Activated T-helper 1 cell treated with anti-CD3 and anti-CD28 coated beads, Interleukin-12 subunit alpha, Interleukin-12 subunit beta, Interleukin-2, Interleukin-4 antibody, amounts not matched to agents 30 ng/mL and 10 ng/mL and 1 ng/mL, durations not matched to agents 14 hours and 24 hours and 36 hours (primary cell): ENCODE measurements at regions not wholly inside any gene's neighbourhood (a gene's known extent, or its start where the extent isn't known, plus 50 kb on each side); places are given as distances from the start of the nearest gene placed in this dataset.

Source experiments
- DNase-seq: peaks from one replicate; pipeline ENCODE4 v3.0.0; 2021; ENCODE audit warnings: low spot score
- H3K27ac Mint-ChIP-seq: one replicate; pipeline ENCODE4 v1.8.0; 2021; ENCODE audit warnings: mild to moderate bottlenecking, mixed read lengths
- H3K27me3 Mint-ChIP-seq: one replicate; pipeline ENCODE4 v1.8.0; 2022; ENCODE audit warnings: mild to moderate bottlenecking, moderate library complexity, mixed read lengths; ENCODE audit not compliant: insufficient read depth
- H3K36me3 Mint-ChIP-seq: one replicate; pipeline ENCODE4 v1.8.0; 2021; ENCODE audit warnings: low read depth, mixed read lengths
- H3K4me1 Mint-ChIP-seq: one replicate; pipeline ENCODE4 v1.8.0; 2021; ENCODE audit warnings: low read depth, mixed read lengths
- H3K4me3 Mint-ChIP-seq: one replicate; pipeline ENCODE4 v1.8.0; 2021; ENCODE audit warnings: mild to moderate bottlenecking, moderate library complexity, mixed read lengths
- H3K9me3 Mint-ChIP-seq: one replicate; pipeline ENCODE4 v1.8.0; 2021; ENCODE audit warnings: mixed read lengths
- intact Hi-C: fragments of 100-400 bp; cut with micrococcal nuclease; formaldehyde crosslinking; loops from one replicate; pipeline ENCODE4 v1.15.1; 2024

DNA sequence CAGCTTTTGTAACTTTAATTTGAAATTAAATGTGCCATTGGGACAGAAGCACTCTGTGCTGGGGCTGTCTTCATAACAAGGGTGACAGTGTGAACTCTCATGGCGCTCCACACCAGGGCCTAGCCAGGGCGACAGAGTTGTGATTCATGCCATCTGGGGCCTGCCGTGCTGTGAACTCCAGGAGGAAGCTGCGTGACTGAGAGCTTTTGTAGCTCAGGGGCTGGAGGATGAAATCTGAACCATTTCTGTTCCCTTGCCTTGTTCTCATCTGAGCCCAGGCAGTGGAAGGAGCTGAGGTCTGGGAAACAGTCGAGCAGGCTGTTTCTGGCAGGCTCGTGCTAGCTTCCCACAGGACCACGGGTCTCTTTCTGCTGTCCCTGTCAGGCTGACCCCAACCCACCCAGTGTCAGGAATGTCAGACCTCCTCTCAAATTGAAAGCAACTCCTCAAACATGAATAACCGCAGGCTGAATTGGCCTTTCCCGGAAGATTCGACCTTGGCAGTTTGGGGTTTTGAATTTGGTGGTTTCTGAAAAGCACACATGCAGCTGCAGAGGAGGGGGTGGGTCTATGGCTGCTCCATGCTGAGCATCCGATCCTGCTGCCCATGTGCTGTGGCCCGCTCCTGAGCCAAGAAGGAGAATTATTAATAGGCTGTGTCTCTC is 69.2 kb upstream of the RPS23 start:
- intact Hi-C loops, result no loop called here
- H3K9me3 Mint-ChIP-seq, result no peaks in the 10 kb centered on the region
- DNase-seq, result no peak
- no peaks in the 10 kb centered on the region for H3K27me3 Mint-ChIP-seq
- peak overlapping the region; percentile 30 for H3K4me3 Mint-ChIP-seq
- H3K27ac Mint-ChIP-seq, result peak overlapping the region; percentile 75
- H3K36me3 Mint-ChIP-seq, result peaks cover 2% of the 10 kb centered on the region
- H3K4me1 Mint-ChIP-seq, result peaks cover 39% of the 10 kb centered on the region

DNA sequence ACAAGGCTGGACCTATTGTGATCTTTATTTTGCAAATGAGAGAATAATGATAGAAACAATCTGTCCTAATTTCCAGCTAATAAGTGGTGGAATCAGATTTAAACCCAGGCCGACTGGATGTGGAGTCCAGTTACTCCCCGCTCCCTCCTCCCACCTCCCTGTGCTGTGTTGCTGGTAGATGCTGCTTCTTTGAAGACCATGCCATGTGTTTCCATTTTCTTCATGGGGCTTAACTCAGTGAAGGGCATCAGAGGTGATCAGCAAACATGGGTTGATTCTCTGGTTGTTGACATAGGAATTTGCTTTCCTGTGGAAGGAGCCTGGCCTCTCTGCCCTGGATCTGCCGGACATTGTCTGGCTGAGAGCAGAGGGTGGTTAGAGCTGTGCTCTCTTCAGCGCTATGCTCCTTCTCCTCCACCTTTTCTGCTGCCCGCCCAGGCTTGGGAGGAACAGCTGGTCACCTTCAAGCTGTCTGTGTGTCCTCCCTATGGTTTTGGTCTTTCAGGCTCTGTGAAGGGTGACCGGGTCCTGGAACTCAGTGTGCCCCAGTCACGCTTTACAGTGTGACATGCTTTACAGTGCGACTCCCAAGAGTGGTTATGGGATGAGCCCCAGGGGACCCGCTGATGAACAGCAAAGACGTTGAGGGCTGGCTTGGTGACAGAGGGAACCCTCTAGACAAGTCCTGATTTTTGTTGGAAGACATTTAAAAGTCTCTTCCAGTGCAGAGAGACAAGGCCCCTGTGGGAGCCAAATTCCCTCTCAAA is 68.4 kb upstream of the RPS23 start:
- Mint-ChIP-seq H3K9me3 (peaks cover 2% of the 10 kb centered on the region), H3K27ac (peak overlapping the region; percentile 75), H3K36me3 (peaks cover 4% of the 10 kb centered on the region), H3K27me3 (no peaks in the 10 kb centered on the region), H3K4me3 (no peak overlapping the region), H3K4me1 (peaks cover 37% of the 10 kb centered on the region)
- intact Hi-C loops, result no loop called here
- no peak for DNase-seq

DNA sequence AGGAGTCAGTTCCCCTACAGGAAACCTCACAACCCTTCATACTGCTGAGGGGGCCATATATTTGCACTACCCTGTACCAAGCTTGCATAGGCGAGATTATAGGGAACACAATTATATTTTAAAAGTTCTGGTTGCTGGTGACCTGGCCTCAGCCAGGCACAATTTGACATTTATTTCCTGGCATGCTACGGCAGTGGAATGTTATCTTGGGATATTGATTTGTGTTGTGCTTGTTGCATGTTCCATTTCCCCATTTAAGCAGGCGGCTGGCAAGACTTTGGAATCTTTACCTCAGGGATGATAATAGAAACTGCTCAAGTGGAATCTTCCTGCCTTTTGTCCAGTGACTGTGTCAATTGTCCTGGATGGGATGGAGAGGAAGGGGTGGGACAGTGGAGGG is 67.0 kb upstream of the RPS23 start:
- peaks cover 3% of the 10 kb centered on the region for H3K9me3 Mint-ChIP-seq
- H3K36me3 Mint-ChIP-seq, result peaks cover 8% of the 10 kb centered on the region
- H3K4me3 Mint-ChIP-seq, result no peak overlapping the region
- no peak for DNase-seq
- peaks cover 47% of the 10 kb centered on the region for H3K4me1 Mint-ChIP-seq
- H3K27ac Mint-ChIP-seq, result no peak overlapping the region
- no peaks in the 10 kb centered on the region for H3K27me3 Mint-ChIP-seq
- intact Hi-C loops, result no loop called here

DNA sequence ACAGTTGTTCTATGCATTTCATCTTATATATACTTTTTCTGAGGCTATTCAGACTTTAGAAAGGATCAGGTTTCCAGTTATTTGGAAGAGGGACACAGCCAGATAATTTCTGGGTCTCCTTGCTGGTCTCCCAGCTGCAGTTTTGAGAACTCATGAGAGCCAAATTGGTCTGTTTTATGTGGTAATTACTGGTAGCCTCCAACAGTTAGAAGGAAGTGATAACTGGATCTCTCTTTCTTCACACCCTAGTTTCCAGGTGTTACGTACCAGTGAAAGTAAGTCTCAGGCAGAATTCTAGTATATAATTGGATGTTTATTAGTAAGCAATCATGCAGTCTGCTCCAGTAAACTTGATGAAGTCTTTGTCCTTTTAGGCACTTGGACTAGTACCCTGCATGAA is 63.2 kb upstream of the RPS23 start:
- peak overlapping the region; percentile 17 for H3K4me3 Mint-ChIP-seq
- intact Hi-C loops, result no loop called here
- H3K4me1 Mint-ChIP-seq, result peaks cover 22% of the 10 kb centered on the region

GRCh38 chr5:82340799-82341198 is 62.6 kb upstream of the RPS23 start:
- Mint-ChIP-seq H3K4me3 (peak overlapping the region; percentile 49), H3K9me3 (peaks cover 3% of the 10 kb centered on the region), H3K4me1 (peaks cover 22% of the 10 kb centered on the region), H3K27me3 (no peaks in the 10 kb centered on the region), H3K27ac (peak overlapping the region; percentile 61), H3K36me3 (peaks cover 9% of the 10 kb centered on the region)
- intact Hi-C loops, result no loop called here
- DNase-seq, result no peak

More for the DNA sequence above, 63.2 kb upstream of the RPS23 start:
- no peak for DNase-seq
- Mint-ChIP-seq H3K27ac (peak overlapping the region; percentile 61), H3K27me3 (no peaks in the 10 kb centered on the region), H3K9me3 (peaks cover 3% of the 10 kb centered on the region), H3K36me3 (peaks cover 9% of the 10 kb centered on the region)

- no peak overlapping the region for H3K27ac Mint-ChIP-seq
- intact Hi-C loops, result no loop called here
- H3K9me3 Mint-ChIP-seq, result peaks cover 3% of the 10 kb centered on the region
- peaks cover 7% of the 10 kb centered on the region for H3K36me3 Mint-ChIP-seq
- peaks cover 22% of the 10 kb centered on the region for H3K4me1 Mint-ChIP-seq
- H3K4me3 Mint-ChIP-seq, result no peak overlapping the region
- no peak for DNase-seq
- no peaks in the 10 kb centered on the region for H3K27me3 Mint-ChIP-seq
Measured at GRCh38 chr5:82339792-82340191, 61.6 kb upstream of the RPS23 start.

- no peak for DNase-seq
- peaks cover 7% of the 10 kb centered on the region for H3K36me3 Mint-ChIP-seq
- no peak overlapping the region for H3K4me3 Mint-ChIP-seq
- intact Hi-C loops, result no loop called here
- peaks cover 22% of the 10 kb centered on the region for H3K4me1 Mint-ChIP-seq
- peaks cover 3% of the 10 kb centered on the region for H3K9me3 Mint-ChIP-seq
- no peak overlapping the region for H3K27ac Mint-ChIP-seq
- H3K27me3 Mint-ChIP-seq, result no peaks in the 10 kb centered on the region
Measured at GRCh38 chr5:82338771-82339373, 60.7 kb upstream of the RPS23 start.

DNA sequence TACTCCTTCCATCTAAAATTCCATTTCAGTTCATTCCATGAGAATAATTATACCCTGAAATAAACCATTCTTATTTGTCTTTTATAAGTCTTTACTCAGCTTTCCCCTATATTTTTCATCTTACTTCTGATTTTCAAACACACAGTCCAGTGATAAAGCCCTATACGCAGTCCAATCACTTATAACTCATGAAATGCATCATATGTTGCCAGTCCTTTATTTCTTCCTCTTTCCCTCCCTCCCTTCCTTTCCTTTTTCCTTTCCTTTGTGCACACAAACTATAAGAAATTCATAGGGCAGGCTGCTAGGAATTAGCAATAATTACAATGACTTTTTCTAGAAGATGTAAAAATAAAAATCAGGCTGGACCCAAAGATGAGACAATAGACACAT is 58.8 kb upstream of the RPS23 start:
- Mint-ChIP-seq H3K27ac (no peak overlapping the region), H3K4me3 (no peak overlapping the region), H3K36me3 (peaks cover 7% of the 10 kb centered on the region), H3K27me3 (peaks cover 2% of the 10 kb centered on the region), H3K9me3 (peaks cover 3% of the 10 kb centered on the region), H3K4me1 (peaks cover 20% of the 10 kb centered on the region)
- intact Hi-C loops, result no loop called here
- DNase-seq, result no peak

DNA sequence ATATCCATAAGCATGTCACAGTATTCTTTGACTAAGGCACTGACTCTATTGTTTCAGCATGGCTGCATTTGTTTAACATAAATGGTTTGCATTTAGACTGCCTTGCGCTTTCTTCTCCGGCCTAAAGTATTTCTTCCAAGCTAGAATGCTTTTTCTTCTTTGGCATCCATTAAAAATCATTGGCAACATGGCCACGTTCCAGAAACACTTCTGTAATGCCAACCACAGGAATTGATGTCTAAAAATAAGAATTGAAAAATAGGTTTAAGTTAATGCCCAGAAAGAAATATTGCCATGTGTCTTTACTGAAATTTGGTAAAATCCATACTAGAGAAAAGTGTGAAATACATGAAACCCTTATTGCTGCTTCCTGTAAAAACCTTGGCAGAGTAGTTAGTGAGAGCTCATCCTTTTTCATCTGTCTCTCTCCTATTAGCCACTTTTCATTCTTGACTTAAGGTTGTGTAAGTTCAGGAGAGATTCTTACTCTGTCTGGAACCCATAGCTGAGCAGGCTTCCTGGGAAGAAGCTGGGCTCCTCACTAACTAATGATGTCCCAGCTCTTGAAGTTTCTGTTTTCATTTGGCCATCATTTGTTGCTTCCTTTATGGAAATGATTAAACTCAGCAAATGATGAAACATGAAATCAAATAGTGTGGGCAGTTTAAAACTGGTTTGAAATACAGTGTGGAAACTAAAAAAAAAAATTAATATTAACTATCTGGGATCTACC is 58.2 kb upstream of the RPS23 start:
- Mint-ChIP-seq H3K9me3 (no peaks in the 10 kb centered on the region), H3K4me3 (no peak overlapping the region), H3K27ac (no peak overlapping the region), H3K4me1 (peaks cover 15% of the 10 kb centered on the region), H3K27me3 (peaks cover 2% of the 10 kb centered on the region), H3K36me3 (peaks cover 3% of the 10 kb centered on the region)
- DNase-seq, result no peak
- intact Hi-C loops, result no loop called here

DNA sequence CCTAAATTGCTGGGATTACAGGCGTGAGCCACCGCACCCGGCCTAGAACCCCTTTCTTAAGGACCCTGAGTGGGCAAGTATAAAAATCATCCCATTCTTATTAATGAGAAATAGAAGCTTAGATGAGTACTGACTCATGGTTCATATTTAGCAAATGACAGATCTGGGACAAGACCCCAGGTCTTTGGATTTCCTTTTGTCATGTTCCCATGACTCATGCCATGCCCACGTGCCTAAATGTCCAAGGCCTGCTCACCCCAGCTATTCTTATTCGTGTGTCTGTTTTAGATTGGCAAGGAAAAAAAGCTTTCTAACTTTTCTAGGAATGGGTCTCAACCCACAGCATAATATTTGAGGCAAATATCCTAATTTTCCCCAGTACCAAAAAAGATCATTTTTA is 57.7 kb upstream of the RPS23 start:
- no peak for DNase-seq
- intact Hi-C loops, result no loop called here
- no peaks in the 10 kb centered on the region for H3K9me3 Mint-ChIP-seq
- no peak overlapping the region for H3K27ac Mint-ChIP-seq
- peaks cover 2% of the 10 kb centered on the region for H3K27me3 Mint-ChIP-seq
- no peak overlapping the region for H3K4me3 Mint-ChIP-seq
- H3K36me3 Mint-ChIP-seq, result peaks cover 3% of the 10 kb centered on the region
- H3K4me1 Mint-ChIP-seq, result peaks cover 9% of the 10 kb centered on the region

DNA sequence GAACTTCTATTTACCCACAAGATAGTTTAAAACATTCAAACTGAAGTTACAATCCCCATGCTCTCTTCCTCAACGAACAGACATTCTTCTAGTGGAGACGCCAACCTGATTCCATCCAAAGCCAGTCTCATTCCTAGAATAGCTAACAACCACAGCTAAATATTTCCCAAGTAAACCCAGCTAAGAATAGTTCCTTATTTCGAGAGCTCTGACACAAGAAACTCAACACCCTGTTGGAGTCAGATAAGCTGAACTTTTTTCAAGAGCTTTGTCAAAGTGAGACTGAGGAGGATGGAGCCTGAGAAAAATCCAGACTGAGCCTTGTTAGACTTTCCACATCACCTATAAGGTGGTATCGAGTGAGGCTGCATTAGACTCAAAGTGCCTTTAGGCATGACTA is 56.7 kb upstream of the RPS23 start:
- intact Hi-C loops, result no loop called here
- Mint-ChIP-seq H3K27ac (no peak overlapping the region), H3K4me3 (no peak overlapping the region), H3K27me3 (peaks cover 6% of the 10 kb centered on the region), H3K4me1 (no peaks in the 10 kb centered on the region), H3K36me3 (no peaks in the 10 kb centered on the region), H3K9me3 (peaks cover 8% of the 10 kb centered on the region)
- DNase-seq, result no peak

DNA sequence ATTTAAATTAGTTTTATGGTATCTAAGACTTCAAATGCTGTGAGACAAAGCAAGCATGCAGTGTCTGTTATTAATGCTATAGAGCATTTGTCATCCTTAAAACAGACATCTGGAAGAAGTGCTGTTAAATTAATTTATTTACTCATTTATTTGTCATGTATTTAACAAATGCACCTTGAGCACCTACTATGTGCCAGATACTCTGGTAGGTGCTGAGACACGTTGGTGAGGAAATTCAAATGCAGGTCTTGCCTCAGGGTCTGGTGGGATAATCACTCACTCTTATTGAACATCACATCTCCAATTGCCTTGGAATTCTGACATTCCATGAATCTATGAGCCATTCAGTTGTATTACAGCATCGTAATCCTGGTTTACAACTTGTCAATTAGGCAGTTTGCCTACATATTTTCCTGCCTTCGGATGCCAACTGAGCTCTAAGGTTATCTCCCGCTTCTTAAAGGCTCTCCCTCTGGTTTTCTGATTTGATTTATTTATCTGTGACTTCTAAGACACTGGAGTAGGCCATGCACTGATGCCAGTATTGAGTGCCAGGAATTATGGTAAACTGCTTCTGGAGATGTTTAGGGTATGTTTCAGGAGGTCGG is 56.0 kb upstream of the RPS23 start:
- Mint-ChIP-seq H3K9me3 (peaks cover 8% of the 10 kb centered on the region), H3K27me3 (peaks cover 6% of the 10 kb centered on the region), H3K27ac (no peak overlapping the region), H3K4me1 (no peaks in the 10 kb centered on the region), H3K36me3 (no peaks in the 10 kb centered on the region), H3K4me3 (no peak overlapping the region)
- intact Hi-C loops, result no loop called here
- no peak for DNase-seq
